GM19023 (cell line): ENCODE measurements at regions not wholly inside any gene's neighbourhood (a gene's known extent, or its start where the extent isn't known, plus 50 kb on each side); places are given as distances from the start of the nearest gene placed in this dataset.

Experiments used
- ATAC-seq: cut with Tn5 transposase; IDR thresholded peaks from one replicate; pipeline ENCODE4 v1.9.1; 2021; ENCODE audit warnings: mild to moderate bottlenecking, moderate library complexity; ENCODE audit not compliant: unreplicated experiment

- no peak for ATAC-seq
Measured at GRCh38 chr19:31908496-31909225, 436.7 kb upstream of the ZNF507 start.

GRCh38 chr19:31910224-31910623 lies 435.2 kb upstream of the ZNF507 start:
- ATAC-seq, result no peak

- ATAC-seq, result no peak
Measured at GRCh38 chr19:31911577-31911976, 433.8 kb upstream of the ZNF507 start.

DNA sequence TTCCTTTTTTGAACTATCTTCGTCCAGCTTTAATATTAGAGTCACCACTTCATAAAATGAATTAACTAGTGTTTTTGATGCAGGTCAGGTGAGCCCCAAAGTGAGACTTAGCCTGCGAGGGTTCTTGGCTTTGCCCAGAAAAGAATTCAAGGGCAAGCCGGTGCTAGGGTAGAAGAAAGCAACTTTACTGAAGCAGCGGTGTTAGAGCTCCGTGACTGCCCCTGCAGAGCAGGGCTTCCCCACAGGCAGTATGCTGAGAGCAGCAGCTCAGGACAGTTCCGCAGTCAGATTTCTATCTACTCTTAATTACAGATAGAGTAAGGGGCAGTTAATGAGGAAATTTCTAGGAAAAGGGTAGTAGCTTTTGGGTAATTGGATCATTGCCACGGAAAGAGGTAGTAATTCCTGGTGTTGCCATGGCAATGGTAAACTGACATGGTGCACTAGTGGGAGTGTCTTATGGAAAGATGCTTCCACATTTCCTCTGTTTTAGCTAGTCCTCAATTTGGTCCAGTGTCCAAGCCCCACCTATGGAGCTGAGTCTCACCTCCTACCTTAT lies 432.2 kb upstream of the ZNF507 start:
- no peak for ATAC-seq

- ATAC-seq, result no peak
Measured at GRCh38 chr19:31930401-31930800, 415.0 kb upstream of the ZNF507 start.

- no peak for ATAC-seq
Measured at GRCh38 chr19:31937983-31938382, 407.4 kb upstream of the ZNF507 start.

- no peak for ATAC-seq
Measured at GRCh38 chr19:31938675-31939074, 406.7 kb upstream of the ZNF507 start.

DNA sequence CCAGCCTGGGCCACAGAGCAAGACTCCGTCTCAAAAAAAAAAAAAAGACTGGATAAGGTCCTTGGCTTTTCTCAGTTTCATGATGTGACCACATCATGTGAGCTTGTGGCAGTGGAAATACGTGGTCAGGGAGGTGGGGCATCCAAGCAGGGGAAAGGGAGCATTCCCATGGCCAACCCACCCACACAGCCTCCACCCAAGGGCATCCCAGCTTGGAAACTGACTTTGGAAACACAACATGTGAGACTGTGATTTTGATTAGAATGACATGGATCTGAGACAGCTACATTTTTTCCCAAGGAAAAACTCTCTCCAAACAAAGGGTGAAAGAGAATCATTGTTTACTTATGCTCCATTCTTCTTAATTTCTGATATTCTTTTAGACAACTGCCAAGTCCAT lies 405.0 kb upstream of the ZNF507 start:
- ATAC-seq, result no peak

- ATAC-seq, result no peak
Measured at GRCh38 chr19:31943191-31943661, 402.2 kb upstream of the ZNF507 start.

GRCh38 chr19:31943778-31944177 lies 401.6 kb upstream of the ZNF507 start:
- no peak for ATAC-seq

DNA sequence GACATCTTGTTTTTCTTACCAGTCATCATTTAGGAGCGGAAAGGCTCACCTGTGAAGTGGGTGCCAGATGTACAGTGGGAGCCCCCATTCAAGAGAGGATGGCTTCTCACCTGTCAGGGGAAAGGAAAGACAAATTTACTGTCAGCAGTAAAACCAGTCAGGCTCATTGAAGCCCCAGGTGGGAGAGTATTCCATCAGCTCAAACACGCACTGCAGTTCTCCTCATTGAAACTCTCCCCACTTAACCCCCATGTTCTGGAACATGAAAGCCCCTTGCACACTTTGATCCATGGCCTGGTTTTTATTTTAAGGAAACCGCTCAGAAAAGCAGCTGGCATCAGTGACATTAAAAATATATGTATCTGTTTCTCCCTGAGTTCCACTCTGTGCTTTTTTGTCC lies 401.1 kb upstream of the ZNF507 start:
- ATAC-seq, result no peak

DNA sequence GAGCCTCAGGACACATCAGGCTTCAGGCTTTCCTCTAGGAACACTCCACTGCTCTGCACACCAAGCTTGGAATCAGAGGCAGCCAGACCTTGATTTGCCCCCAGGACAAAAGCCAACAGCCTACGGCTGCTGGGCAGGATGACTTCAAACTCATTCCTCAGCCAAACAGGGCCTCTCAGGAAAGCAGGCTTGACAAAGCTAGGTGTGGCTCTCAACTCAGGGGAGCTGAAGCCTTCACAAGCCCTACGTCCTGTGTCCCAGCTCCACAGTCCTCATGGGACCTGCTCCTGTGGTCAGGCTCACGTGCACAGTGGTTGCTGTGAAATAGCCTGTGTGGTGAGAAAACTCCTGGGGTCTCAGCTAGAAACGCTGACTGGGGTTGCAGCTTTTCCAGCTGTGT lies 398.9 kb upstream of the ZNF507 start:
- ATAC-seq, result no peak

- no peak for ATAC-seq
Measured at GRCh38 chr19:31947436-31948115, 397.8 kb upstream of the ZNF507 start.

DNA sequence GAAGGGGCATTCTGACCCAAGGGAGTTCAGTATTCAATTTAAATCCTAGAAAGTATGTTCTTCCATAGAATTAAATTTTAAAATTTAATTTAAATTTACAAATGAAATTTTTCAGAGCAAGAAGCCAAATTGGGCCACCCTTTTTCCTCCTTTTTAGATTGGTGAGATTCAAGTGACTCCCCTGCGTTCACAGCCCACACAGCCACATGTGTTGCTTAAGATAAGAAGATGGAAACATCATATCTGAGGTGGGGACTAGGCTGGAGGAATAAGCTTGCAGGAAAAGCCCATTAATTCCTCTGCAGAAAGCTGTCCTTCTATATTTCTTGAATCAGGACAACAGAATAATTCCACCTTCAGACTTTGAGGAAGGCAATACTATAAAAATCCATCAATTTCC lies 392.7 kb upstream of the ZNF507 start:
- no peak for ATAC-seq

DNA sequence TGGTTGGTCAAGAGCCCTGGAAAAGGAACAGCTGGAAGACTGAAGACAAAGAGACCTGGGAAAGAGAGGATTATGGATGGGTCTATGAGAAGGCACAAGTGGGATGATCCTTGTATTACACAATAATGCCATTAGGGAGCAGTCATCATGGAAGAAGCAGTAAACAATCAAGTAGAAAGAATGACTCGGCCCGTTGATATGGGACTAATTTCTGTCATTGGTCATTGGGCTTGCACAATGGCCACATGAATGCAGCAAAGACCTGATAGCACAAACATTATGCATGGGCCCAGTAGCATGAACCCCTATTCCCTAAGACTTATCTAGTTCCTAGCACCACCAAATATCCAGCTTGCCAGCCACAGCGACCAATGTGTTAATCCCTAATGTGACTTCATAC lies 390.3 kb upstream of the ZNF507 start:
- ATAC-seq, result no peak

- ATAC-seq, result no peak
Measured at GRCh38 chr19:31955884-31956283, 389.5 kb upstream of the ZNF507 start.

GRCh38 chr19:31956771-31957392 lies 388.5 kb upstream of the ZNF507 start:
- no peak for ATAC-seq

GRCh38 chr19:31957711-31958110 lies 387.7 kb upstream of the ZNF507 start:
- no peak for ATAC-seq

- no peak for ATAC-seq
Measured at GRCh38 chr19:31959527-31960018, 385.8 kb upstream of the ZNF507 start.

- no peak for ATAC-seq
Measured at GRCh38 chr19:31960474-31960873, 384.9 kb upstream of the ZNF507 start.

DNA sequence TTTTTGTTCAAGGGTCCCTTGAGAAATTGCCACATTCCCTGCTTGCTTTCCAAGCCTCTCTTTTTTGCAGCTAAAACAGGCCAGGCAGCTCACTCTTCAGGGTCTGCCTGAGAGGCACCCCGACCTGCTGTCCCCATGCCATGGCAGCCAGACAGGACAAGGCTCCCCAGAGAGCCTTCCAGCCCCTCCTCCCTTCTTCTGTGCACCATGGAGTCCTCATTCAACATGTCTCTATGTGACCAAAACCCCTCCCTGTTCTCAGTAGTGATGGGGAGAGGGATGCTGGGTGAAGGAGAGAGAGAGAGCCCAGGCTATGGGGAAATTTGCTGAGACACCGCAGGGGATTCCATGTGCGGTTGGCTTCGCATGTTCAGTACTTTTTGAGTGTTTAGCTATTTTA lies 384.2 kb upstream of the ZNF507 start:
- ATAC-seq, result no peak

DNA sequence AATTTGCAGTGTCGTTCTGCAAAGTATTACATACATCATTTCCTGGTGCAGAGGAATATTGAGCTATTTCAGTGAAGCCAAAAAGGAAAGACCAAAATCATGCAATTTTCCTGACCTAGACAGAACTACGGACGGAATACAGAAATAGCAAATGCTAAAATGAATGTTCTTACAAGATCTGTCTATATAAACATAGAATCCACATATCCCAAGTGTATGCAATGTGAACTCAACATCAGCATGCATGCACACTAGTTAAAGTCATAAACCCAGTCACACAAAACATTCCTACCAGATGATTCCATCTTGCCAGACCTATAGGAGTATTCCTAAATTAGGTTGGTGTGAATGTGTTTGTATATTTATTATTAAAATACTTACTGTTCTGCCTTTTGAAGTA lies 383.7 kb upstream of the ZNF507 start:
- ATAC-seq, result no peak
